ENCODE measurements at regions not wholly inside any gene's neighbourhood (a gene's known extent, or its start where the extent isn't known, plus 50 kb on each side); places are given as distances from the start of the nearest gene placed in this dataset.

GRCh38 chr18:30566877-30567276 lies 475.7 kb downstream of the DSC3 start:
- TF ChIP-seq, protein P1, sequence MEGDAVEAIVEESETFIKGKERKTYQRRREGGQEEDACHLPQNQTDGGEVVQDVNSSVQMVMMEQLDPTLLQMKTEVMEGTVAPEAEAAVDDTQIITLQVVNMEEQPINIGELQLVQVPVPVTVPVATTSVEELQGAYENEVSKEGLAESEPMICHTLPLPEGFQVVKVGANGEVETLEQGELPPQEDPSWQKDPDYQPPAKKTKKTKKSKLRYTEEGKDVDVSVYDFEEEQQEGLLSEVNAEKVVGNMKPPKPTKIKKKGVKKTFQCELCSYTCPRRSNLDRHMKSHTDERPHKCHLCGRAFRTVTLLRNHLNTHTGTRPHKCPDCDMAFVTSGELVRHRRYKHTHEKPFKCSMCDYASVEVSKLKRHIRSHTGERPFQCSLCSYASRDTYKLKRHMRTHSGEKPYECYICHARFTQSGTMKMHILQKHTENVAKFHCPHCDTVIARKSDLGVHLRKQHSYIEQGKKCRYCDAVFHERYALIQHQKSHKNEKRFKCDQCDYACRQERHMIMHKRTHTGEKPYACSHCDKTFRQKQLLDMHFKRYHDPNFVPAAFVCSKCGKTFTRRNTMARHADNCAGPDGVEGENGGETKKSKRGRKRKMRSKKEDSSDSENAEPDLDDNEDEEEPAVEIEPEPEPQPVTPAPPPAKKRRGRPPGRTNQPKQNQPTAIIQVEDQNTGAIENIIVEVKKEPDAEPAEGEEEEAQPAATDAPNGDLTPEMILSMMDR (conservative IDR thresholded peaks at IDR 0.05; ENCODE audit: low read length) = no peak
- no peak for TF ChIP-seq EZH2phosphoT487 (IDR thresholded peaks at IDR 0.05; ENCODE audit: borderline replicate concordance)
